ENCODE measurements at regions not wholly inside any gene's neighbourhood (a gene's known extent, or its start where the extent isn't known, plus 50 kb on each side); places are given as distances from the start of the nearest gene placed in this dataset.

GRCh38 chr18:31244771-31245394, 73.1 kb upstream of the DSG1 start (continued):
- TF ChIP-seq, protein P1, sequence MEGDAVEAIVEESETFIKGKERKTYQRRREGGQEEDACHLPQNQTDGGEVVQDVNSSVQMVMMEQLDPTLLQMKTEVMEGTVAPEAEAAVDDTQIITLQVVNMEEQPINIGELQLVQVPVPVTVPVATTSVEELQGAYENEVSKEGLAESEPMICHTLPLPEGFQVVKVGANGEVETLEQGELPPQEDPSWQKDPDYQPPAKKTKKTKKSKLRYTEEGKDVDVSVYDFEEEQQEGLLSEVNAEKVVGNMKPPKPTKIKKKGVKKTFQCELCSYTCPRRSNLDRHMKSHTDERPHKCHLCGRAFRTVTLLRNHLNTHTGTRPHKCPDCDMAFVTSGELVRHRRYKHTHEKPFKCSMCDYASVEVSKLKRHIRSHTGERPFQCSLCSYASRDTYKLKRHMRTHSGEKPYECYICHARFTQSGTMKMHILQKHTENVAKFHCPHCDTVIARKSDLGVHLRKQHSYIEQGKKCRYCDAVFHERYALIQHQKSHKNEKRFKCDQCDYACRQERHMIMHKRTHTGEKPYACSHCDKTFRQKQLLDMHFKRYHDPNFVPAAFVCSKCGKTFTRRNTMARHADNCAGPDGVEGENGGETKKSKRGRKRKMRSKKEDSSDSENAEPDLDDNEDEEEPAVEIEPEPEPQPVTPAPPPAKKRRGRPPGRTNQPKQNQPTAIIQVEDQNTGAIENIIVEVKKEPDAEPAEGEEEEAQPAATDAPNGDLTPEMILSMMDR (conservative IDR thresholded peaks at IDR 0.05; ENCODE audit: low read depth in 2 of 2): no peak
- TF ChIP-seq EZH2 (IDR thresholded peaks at IDR 0.05; ENCODE audit: low read depth, unreplicated experiment): no peak
- TF ChIP-seq, protein P2, sequence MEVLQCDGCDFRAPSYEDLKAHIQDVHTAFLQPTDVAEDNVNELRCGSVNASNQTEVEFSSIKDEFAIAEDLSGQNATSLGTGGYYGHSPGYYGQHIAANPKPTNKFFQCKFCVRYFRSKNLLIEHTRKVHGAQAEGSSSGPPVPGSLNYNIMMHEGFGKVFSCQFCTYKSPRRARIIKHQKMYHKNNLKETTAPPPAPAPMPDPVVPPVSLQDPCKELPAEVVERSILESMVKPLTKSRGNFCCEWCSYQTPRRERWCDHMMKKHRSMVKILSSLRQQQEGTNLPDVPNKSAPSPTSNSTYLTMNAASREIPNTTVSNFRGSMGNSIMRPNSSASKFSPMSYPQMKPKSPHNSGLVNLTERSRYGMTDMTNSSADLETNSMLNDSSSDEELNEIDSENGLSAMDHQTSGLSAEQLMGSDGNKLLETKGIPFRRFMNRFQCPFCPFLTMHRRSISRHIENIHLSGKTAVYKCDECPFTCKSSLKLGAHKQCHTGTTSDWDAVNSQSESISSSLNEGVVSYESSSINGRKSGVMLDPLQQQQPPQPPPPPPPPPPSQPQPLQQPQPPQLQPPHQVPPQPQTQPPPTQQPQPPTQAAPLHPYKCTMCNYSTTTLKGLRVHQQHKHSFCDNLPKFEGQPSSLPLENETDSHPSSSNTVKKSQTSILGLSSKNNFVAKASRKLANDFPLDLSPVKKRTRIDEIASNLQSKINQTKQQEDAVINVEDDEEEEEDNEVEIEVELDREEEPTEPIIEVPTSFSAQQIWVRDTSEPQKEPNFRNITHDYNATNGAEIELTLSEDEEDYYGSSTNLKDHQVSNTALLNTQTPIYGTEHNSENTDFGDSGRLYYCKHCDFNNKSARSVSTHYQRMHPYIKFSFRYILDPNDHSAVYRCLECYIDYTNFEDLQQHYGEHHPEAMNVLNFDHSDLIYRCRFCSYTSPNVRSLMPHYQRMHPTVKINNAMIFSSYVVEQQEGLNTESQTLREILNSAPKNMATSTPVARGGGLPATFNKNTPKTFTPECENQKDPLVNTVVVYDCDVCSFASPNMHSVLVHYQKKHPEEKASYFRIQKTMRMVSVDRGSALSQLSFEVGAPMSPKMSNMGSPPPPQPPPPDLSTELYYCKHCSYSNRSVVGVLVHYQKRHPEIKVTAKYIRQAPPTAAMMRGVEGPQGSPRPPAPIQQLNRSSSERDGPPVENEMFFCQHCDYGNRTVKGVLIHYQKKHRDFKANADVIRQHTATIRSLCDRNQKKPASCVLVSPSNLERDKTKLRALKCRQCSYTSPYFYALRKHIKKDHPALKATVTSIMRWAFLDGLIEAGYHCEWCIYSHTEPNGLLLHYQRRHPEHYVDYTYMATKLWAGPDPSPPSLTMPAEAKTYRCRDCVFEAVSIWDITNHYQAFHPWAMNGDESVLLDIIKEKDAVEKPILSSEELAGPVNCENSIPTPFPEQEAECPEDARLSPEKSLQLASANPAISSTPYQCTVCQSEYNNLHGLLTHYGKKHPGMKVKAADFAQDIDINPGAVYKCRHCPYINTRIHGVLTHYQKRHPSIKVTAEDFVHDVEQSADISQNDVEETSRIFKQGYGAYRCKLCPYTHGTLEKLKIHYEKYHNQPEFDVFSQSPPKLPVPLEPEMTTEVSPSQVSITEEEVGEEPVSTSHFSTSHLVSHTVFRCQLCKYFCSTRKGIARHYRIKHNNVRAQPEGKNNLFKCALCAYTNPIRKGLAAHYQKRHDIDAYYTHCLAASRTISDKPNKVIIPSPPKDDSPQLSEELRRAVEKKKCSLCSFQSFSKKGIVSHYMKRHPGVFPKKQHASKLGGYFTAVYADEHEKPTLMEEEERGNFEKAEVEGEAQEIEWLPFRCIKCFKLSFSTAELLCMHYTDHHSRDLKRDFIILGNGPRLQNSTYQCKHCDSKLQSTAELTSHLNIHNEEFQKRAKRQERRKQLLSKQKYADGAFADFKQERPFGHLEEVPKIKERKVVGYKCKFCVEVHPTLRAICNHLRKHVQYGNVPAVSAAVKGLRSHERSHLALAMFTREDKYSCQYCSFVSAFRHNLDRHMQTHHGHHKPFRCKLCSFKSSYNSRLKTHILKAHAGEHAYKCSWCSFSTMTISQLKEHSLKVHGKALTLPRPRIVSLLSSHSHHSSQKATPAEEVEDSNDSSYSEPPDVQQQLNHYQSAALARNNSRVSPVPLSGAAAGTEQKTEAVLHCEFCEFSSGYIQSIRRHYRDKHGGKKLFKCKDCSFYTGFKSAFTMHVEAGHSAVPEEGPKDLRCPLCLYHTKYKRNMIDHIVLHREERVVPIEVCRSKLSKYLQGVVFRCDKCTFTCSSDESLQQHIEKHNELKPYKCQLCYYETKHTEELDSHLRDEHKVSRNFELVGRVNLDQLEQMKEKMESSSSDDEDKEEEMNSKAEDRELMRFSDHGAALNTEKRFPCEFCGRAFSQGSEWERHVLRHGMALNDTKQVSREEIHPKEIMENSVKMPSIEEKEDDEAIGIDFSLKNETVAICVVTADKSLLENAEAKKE (CRISPR knock-in tag; IDR thresholded peaks at IDR 0.05): no peak

DNA sequence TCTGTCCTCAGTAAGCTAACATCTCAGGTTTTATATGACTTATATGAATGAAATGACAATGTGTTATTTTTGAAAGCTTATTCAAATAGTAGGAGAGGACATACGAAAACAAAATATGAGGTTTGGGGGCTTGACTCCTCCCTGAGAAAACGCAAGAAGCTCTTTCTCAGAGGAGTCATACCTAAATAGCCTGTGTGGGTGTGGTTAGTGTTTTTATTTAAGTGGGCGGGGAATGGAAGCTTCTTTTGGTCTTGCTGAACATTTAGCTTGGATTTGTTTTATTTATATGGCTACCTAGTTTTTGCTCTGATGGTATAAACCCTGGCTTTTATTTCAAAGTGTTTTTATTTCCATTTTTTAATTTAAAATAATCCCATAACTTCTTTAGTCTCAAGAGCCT, 72.1 kb upstream of the DSG1 start:
- TF ChIP-seq ZNF331 (CRISPR knock-in tag; IDR thresholded peaks at IDR 0.05; ENCODE audit: low read depth): no peak
- TF ChIP-seq EZH2phosphoT487 (IDR thresholded peaks at IDR 0.05; ENCODE audit: unreplicated experiment): no peak
- TF ChIP-seq POLR2AphosphoS5 (IDR thresholded peaks at IDR 0.05; ENCODE audit: low read depth): no peak
- TF ChIP-seq EZH2 (IDR thresholded peaks at IDR 0.05; ENCODE audit: low read depth, unreplicated experiment): no peak
- no peak for TF ChIP-seq REST (IDR thresholded peaks at IDR 0.05; ENCODE audit: unreplicated experiment)
- no peak for TF ChIP-seq NANOG (IDR thresholded peaks at IDR 0.05; ENCODE audit: borderline replicate concordance)
- TF ChIP-seq STAT1 (IDR thresholded peaks at IDR 0.05; ENCODE audit: unreplicated experiment): no peak
- TF ChIP-seq, protein P1 (conservative IDR thresholded peaks at IDR 0.05; ENCODE audit: low read depth in 2 of 2): no peak
- TF ChIP-seq JUNB (IDR thresholded peaks at IDR 0.05; ENCODE audit: unreplicated experiment): no peak
- Mint-ChIP-seq H3K4me3 (no peak overlapping the region), H3K27me3 (ENCODE audit: insufficient read depth, low read depth, poor library complexity) (peaks cover 6% of the 10 kb centered on the region), H3K4me1 (peaks cover 48% of the 10 kb centered on the region), H3K27ac (no peak overlapping the region), H3K9me3 (no peaks in the 10 kb centered on the region), H3K36me3 (ENCODE audit: low read depth) (no peaks in the 10 kb centered on the region)
- Histone ChIP-seq H3K9me2 (ENCODE audit: insufficient read depth) (no peaks in the 10 kb centered on the region), H3K4me1 (ENCODE audit: insufficient read depth) (peaks cover 25% of the 10 kb centered on the region), H3F3A (replicated peaks; ENCODE audit: low read depth) (no peaks in the 10 kb centered on the region), H3K27ac (ENCODE audit: low read depth) (no peak overlapping the region), H2AFZ (no peak overlapping the region), H3K4me2 (no peak overlapping the region), H3K79me2 (replicated peaks; ENCODE audit: insufficient read depth) (no peaks in the 10 kb centered on the region), H4K20me1 (replicated peaks; ENCODE audit: insufficient read depth) (no peaks in the 10 kb centered on the region), H3K36me3 (ENCODE audit: insufficient read depth) (no peaks in the 10 kb centered on the region), H3K4me3 (no peak overlapping the region), H3K27me3 (ENCODE audit: insufficient read depth) (no peaks in the 10 kb centered on the region)
- no peak for ATAC-seq
- no peak for DNase-seq (ENCODE audit: low spot score)
